IMR-90 (cell line): ENCODE measurements at regions not wholly inside any gene's neighbourhood (a gene's known extent, or its start where the extent isn't known, plus 50 kb on each side); places are given as distances from the start of the nearest gene placed in this dataset.
A peak's percentile ranks its signal among the peaks of the same experiment; 100 is the strongest.

Experiments used
- ATAC-seq: fragments of 200-7000 bp; cut with Tn5 transposase; 2 replicates; pipeline ENCODE4 v1.9.1; 2020; ENCODE audit warnings: low read depth, mild to moderate bottlenecking, moderate library complexity
- BruUV-seq: library from RNA; stranded (reverse); fragments of 400-500 nt; replicated peaks from 2 replicates; lab custom pipeline; 2021; lab: Mats Ljungman, UMichigan
- CTCF ChIA-PET: fragments of 300-600 bp; formaldehyde crosslinking; extraction: SDS; loops from one replicate; lab custom pipeline; 2021; ENCODE audit warnings: antibody characterized with exemption; lab: Yijun Ruan, JAX
- POLR2A ChIA-PET: fragments of 300-600 bp; sonication (Branson Sonifier 250); formaldehyde crosslinking; loops from one replicate; lab custom pipeline; 2022; ENCODE audit warnings: antibody characterized with exemption; ENCODE audit not compliant: unreplicated experiment; lab: Charles Lee
- DNase-seq: peaks from one replicate; pipeline ENCODE4 v3.0.0; 2013
- H2AFZ ChIP-seq: replicated peaks from 2 replicates; pipeline ENCODE3; 2013; ENCODE audit warnings: low read length, mild to moderate bottlenecking; ENCODE audit not compliant: poor library complexity
- H2AK5ac ChIP-seq: 2 replicates; pipeline ENCODE4 v1.6.1; 2013; ENCODE audit warnings: low read depth, low read length, inconsistent platforms
- H2AK9ac ChIP-seq: replicated peaks from 2 replicates; pipeline ENCODE3; 2013; ENCODE audit warnings: mild to moderate bottlenecking, low read depth, low read length, moderate library complexity; ENCODE audit not compliant: poor library complexity
- H2BK120ac ChIP-seq: 2 replicates; pipeline ENCODE4 v1.6.1; 2013; ENCODE audit warnings: low read depth, low read length, inconsistent platforms
- H2BK15ac ChIP-seq: 3 replicates; pipeline ENCODE4 v1.6.1; 2013; ENCODE audit warnings: low read depth, low read length, inconsistent platforms
- H2BK20ac ChIP-seq: 2 replicates; pipeline ENCODE4 v1.6.1; 2013; ENCODE audit warnings: low read depth, mild to moderate bottlenecking, inconsistent platforms, low read length, moderate library complexity
- H2BK5ac ChIP-seq: 2 replicates; pipeline ENCODE4 v1.6.1; 2013; ENCODE audit warnings: mild to moderate bottlenecking, low read depth, low read length, inconsistent platforms; ENCODE audit not compliant: poor library complexity, severe bottlenecking
- H3K14ac ChIP-seq: replicated peaks from 2 replicates; pipeline ENCODE4 v1.6.1; 2013; ENCODE audit warnings: low read depth, low read length, inconsistent platforms
- H3K18ac ChIP-seq: 2 replicates; pipeline ENCODE4 v1.6.1; 2013; ENCODE audit warnings: low read depth, low read length, control low read depth
- H3K23ac ChIP-seq: 2 replicates; pipeline ENCODE4 v1.6.1; 2013; ENCODE audit warnings: low read depth, low read length, inconsistent platforms
- H3K27ac ChIP-seq: 2 replicates; pipeline ENCODE4 v1.5.1; 2013; ENCODE audit warnings: mild to moderate bottlenecking, control low read depth, low read length; ENCODE audit not compliant: insufficient read depth
- H3K27me3 ChIP-seq: 2 replicates; pipeline ENCODE4 v1.6.1; 2013; ENCODE audit warnings: low read length; ENCODE audit not compliant: control insufficient read depth, insufficient read depth
- H3K36me3 ChIP-seq: 2 replicates; pipeline ENCODE4 v1.6.1; 2013; ENCODE audit warnings: low read length, mixed read lengths; ENCODE audit not compliant: control insufficient read depth, insufficient read depth
- H3K4ac ChIP-seq: 2 replicates; pipeline ENCODE4 v1.6.1; 2013; ENCODE audit warnings: low read depth, low read length, inconsistent platforms
- H3K4me1 ChIP-seq: 2 replicates; pipeline ENCODE4 v1.6.1; 2013; ENCODE audit warnings: low read length, mixed read lengths; ENCODE audit not compliant: control insufficient read depth, insufficient read depth
- H3K4me2 ChIP-seq: 2 replicates; pipeline ENCODE4 v1.6.1; 2013; ENCODE audit warnings: low read depth, mild to moderate bottlenecking, control low read depth, low read length, moderate library complexity
- H3K4me3 ChIP-seq: 2 replicates; pipeline ENCODE4 v1.5.1; 2013; ENCODE audit warnings: low read depth, mild to moderate bottlenecking, control low read depth, low read length, moderate library complexity; ENCODE audit not compliant: insufficient read depth
- H3K56ac ChIP-seq: 2 replicates; pipeline ENCODE4 v1.6.1; 2013; ENCODE audit warnings: low read length, inconsistent platforms; ENCODE audit not compliant: insufficient read depth; ENCODE audit errors: extremely low read depth
- H3K79me1 ChIP-seq, 2 experiments: 2 replicates each; pipeline ENCODE4 v1.6.1; 2013; ENCODE audit warnings: low read length in 2 of 2, inconsistent platforms in 1 of 2, low read depth in 1 of 2
- H3K9ac ChIP-seq: 2 replicates; pipeline ENCODE4 v1.6.1; 2013; ENCODE audit warnings: low read depth, low read length, control low read depth
- H3K9me1 ChIP-seq: 2 replicates; pipeline ENCODE4 v1.6.1; 2013; ENCODE audit warnings: low read length, inconsistent platforms; ENCODE audit not compliant: insufficient read depth
- H3K9me3 ChIP-seq: 2 replicates; pipeline ENCODE4 v1.6.1; 2013; ENCODE audit warnings: low read length; ENCODE audit not compliant: control insufficient read depth, insufficient read depth
- H4K20me1 ChIP-seq: 2 replicates; pipeline ENCODE4 v1.6.1; 2013; ENCODE audit warnings: low read length, inconsistent platforms; ENCODE audit not compliant: insufficient read depth
- H4K5ac ChIP-seq: 2 replicates; pipeline ENCODE4 v1.6.1; 2013; ENCODE audit warnings: mild to moderate bottlenecking, low read depth, low read length, control low read depth
- H4K8ac ChIP-seq, 2 experiments: 2 replicates each; pipeline ENCODE4 v1.6.1; 2013; ENCODE audit warnings: low read depth in 2 of 2, low read length in 2 of 2, control low read depth in 1 of 2, inconsistent platforms in 1 of 2
- H4K91ac ChIP-seq: 2 replicates; pipeline ENCODE4 v1.6.1; 2013; ENCODE audit warnings: low read depth, low read length, inconsistent platforms; ENCODE audit not compliant: insufficient read depth
- BHLHE40 ChIP-seq: fragments of 150-350 bp; IDR thresholded peaks from 2 replicates; pipeline ENCODE4 v1.6.1; 2016; ENCODE audit warnings: mild to moderate bottlenecking, low read depth, low read length
- CTCF ChIP-seq: conservative IDR thresholded peaks from 2 replicates; pipeline ENCODE4 v1.5.1; 2012; ENCODE audit warnings: mild to moderate bottlenecking, low read depth, low read length, improper control_type of control experiment
- MXI1 ChIP-seq: IDR thresholded peaks from 2 replicates; pipeline ENCODE4 v1.6.1; 2012; ENCODE audit warnings: low read depth, mild to moderate bottlenecking, low read length, moderate library complexity, borderline replicate concordance
- NFE2L2 ChIP-seq: fragments of 150-350 bp; IDR thresholded peaks from 2 replicates; pipeline ENCODE4 v1.6.1; 2016; ENCODE audit warnings: low read depth, mild to moderate bottlenecking, low read length
- RAD21 ChIP-seq: IDR thresholded peaks from 2 replicates; pipeline ENCODE4 v1.6.1; 2012; ENCODE audit warnings: low read length, improper control_type of control experiment
- SMC3 ChIP-seq: fragments of 150-350 bp; IDR thresholded peaks from 2 replicates; pipeline ENCODE4 v1.6.1; 2016; ENCODE audit warnings: low read depth, mild to moderate bottlenecking, antibody characterized with exemption, low read length, moderate library complexity
- WGBS, 2 experiments: methylation state at CpG; one replicate each; pipeline versions ENCODE4 v1.1.5 to v1.1.7; 2013; ENCODE audit warnings: missing lambda C conversion rate in 2 of 2; ENCODE audit not compliant: insufficient read length in 1 of 2; ENCODE audit errors: extremely low coverage in 2 of 2; 5-methylcytosine and 5-hydroxymethylcytosine counted together
- dilution Hi-C: fragments of 300-500 bp; cut with HindIII; formaldehyde crosslinking; loops from one replicate; pipeline ENCODE4 v1.14.3; 2018; ENCODE audit warnings: low sequenced_read_pairs; ENCODE audit not compliant: unreplicated experiment
- in situ Hi-C: fragments of 300-500 bp; cut with MboI; formaldehyde crosslinking; loops from 3 replicates; pipeline ENCODE4 v1.14.3; 2019; ENCODE audit warnings: low sequenced_read_pairs, inconsistent platforms, mixed read lengths
- intact Hi-C: fragments of 100-400 bp; cut with micrococcal nuclease; formaldehyde crosslinking; loops from 2 replicates; pipeline ENCODE4 v1.10.0; 2022

- peak overlapping the region; percentile 66; the same call in 1 of the 2 replicates for H3K18ac ChIP-seq
- H2AK9ac ChIP-seq: peak overlapping the region; percentile 95
- H4K91ac ChIP-seq: peak overlapping the region; percentile 92
- peaks cover 26% of the 10 kb centered on the region for H3K9me1 ChIP-seq
- peak overlapping the region; percentile 94 for H2BK120ac ChIP-seq
- H4K8ac ChIP-seq: peak overlapping the region; percentile 75 to 81
- in situ Hi-C loops: loop anchor here (10.0 kb wide), 1 partner anchor 55 kb away; the partner anchor contains the start of gene DOP1B
- peak overlapping the region; percentile 98 for H2AK5ac ChIP-seq
- H2BK15ac ChIP-seq: peak overlapping the region; percentile 95
- H3K23ac ChIP-seq: peak overlapping the region; percentile 65
- WGBS, 2 experiments: no CpG with 5 or more reads among the region's 11 CpGs
- H3K4me3 ChIP-seq: no peak overlapping the region
- H3K79me1 ChIP-seq: peaks cover 9 to 49% of the 10 kb centered on the region in 2 experiments
- peak overlapping the region; percentile 99 for H3K4ac ChIP-seq
- H3K4me1 ChIP-seq: peaks cover 26% of the 10 kb centered on the region
- H3K27ac ChIP-seq: peak overlapping the region; percentile 51
- 0 out of 2 replicates have a peak overlapping the region, but pooled peaks have one; percentile 52 for H3K56ac ChIP-seq
- 0 out of 2 replicates have a peak, but pooled peaks cover 2% of the 10 kb centered on the region for H3K36me3 ChIP-seq
- TF ChIP-seq RAD21 (peak; percentile 64), SMC3 (peak; percentile 54; the same call in 1 of the 2 replicates), CTCF (peak; percentile 57), BHLHE40 (no peak), NFE2L2 (no peak), MXI1 (no peak)
- DNase-seq (peak; percentile 82), ATAC-seq (peak; percentile 18; the same call in 1 of the 2 replicates)
- H2BK20ac ChIP-seq: peak overlapping the region; percentile 97
- H4K5ac ChIP-seq: peak overlapping the region; percentile 34; the same call in 1 of the 2 replicates
- H3K9me3 ChIP-seq: no peaks in the 10 kb centered on the region
- peak overlapping the region; percentile 43; the same call in 1 of the 2 replicates for H3K4me2 ChIP-seq
- dilution Hi-C loops: no loop called here
- H2AFZ ChIP-seq: peak overlapping the region; percentile 54
- CTCF ChIA-PET: interaction anchor here (0.6 to 0.8 kb wide), 4 partner anchors 15 to 62 kb away, joined by 3 to 7 read pairs (median 4); no protein-coding TSS in a partner anchor
- H3K9ac ChIP-seq: peak overlapping the region; percentile 35; the same call in 1 of the 2 replicates
- H2BK5ac ChIP-seq: peak overlapping the region; percentile 96
- no TSS peak for BruUV-seq
- POLR2A ChIA-PET: interaction anchor here (1.3 kb wide), 1 partner anchor 110 kb away, joined by 3 read pairs; the partner anchor contains the start of gene MORC3
- H4K20me1 ChIP-seq: no peaks in the 10 kb centered on the region
- H3K14ac ChIP-seq: peak overlapping the region; percentile 68
- H3K27me3 ChIP-seq: no peaks in the 10 kb centered on the region
- intact Hi-C loops: loop anchor here (5.0 kb wide), 2 partner anchors 52 to 113 kb away; partner anchors contain the start of genes DOP1B and MORC3
Observed at GRCh38 chr21:36209626-36210171, 53.1 kb downstream of the DOP1B start.
